Mesenchymal stem cell (in vitro differentiated cells and primary cell): ENCODE measurements at regions not wholly inside any gene's neighbourhood (a gene's known extent, or its start where the extent isn't known, plus 50 kb on each side); places are given as distances from the start of the nearest gene placed in this dataset.

ENCODE experiments used
- DNase-seq: peaks from one replicate; pipeline ENCODE4 v3.0.0-alpha.2; 2013
- H2AFZ ChIP-seq: one replicate; pipeline ENCODE4 v1.6.1; 2013; ENCODE audit warnings: low read depth, mild to moderate bottlenecking, control low read depth, inconsistent platforms, low read length, moderate library complexity
- H2AK5ac ChIP-seq: 2 replicates; pipeline ENCODE4 v1.6.1; 2013; ENCODE audit warnings: low read length, moderate library complexity, mild to moderate bottlenecking, inconsistent platforms; ENCODE audit not compliant: severe bottlenecking
- H2BK120ac ChIP-seq: one replicate; pipeline ENCODE4 v1.6.1; 2013; ENCODE audit warnings: low read depth, mild to moderate bottlenecking, inconsistent platforms, low read length, moderate library complexity
- H2BK12ac ChIP-seq, 2 experiments: one replicate each; pipeline ENCODE4 v1.6.1; 2013; ENCODE audit warnings: inconsistent platforms in 2 of 2, low read length in 2 of 2, mild to moderate bottlenecking in 2 of 2, moderate library complexity in 2 of 2, control low read depth in 1 of 2
- H2BK15ac ChIP-seq: one replicate; pipeline ENCODE4 v1.6.1; 2013; ENCODE audit warnings: mild to moderate bottlenecking, low read depth, inconsistent platforms; ENCODE audit not compliant: poor library complexity, severe bottlenecking
- H2BK5ac ChIP-seq: 2 replicates; pipeline ENCODE4 v1.6.1; 2013; ENCODE audit warnings: low read depth, mild to moderate bottlenecking, low read length, control low read depth, inconsistent platforms; ENCODE audit not compliant: poor library complexity, severe bottlenecking
- H3K14ac ChIP-seq, 2 experiments: one replicate each; pipeline ENCODE4 v1.6.1; 2013; ENCODE audit warnings: inconsistent platforms in 2 of 2, low read length in 2 of 2, control low read depth in 1 of 2, mild to moderate bottlenecking in 1 of 2, moderate library complexity in 1 of 2
- H3K18ac ChIP-seq, 2 experiments: one replicate each; pipeline ENCODE4 v1.6.1; 2013; ENCODE audit warnings: inconsistent platforms in 2 of 2, low read length in 2 of 2, control low read depth in 1 of 2, low read depth in 1 of 2, mild to moderate bottlenecking in 1 of 2
- H3K23ac ChIP-seq, 2 experiments: one replicate each; pipeline ENCODE4 v1.6.1; 2013; ENCODE audit warnings: inconsistent platforms in 2 of 2, low read length in 2 of 2, mild to moderate bottlenecking in 2 of 2, moderate library complexity in 2 of 2, control low read depth in 1 of 2
- H3K27ac ChIP-seq: 2 replicates; pipeline ENCODE4 v1.5.1; 2013; ENCODE audit warnings: mild to moderate bottlenecking, moderate library complexity, low read length, control low read depth, inconsistent platforms; ENCODE audit not compliant: poor library complexity, severe bottlenecking
- H3K27me3 ChIP-seq, 2 experiments: 2 replicates each; pipeline versions ENCODE4 v1.6.1 to v1.7.0; 2013; ENCODE audit warnings: low read length in 2 of 2, mild to moderate bottlenecking in 2 of 2, moderate library complexity in 2 of 2, control low read depth in 1 of 2, inconsistent platforms in 1 of 2; ENCODE audit not compliant: control insufficient read depth in 1 of 2, insufficient read depth in 1 of 2
- H3K36me3 ChIP-seq, 2 experiments: 2 replicates each; pipeline versions ENCODE4 v1.6.1 to v1.7.0; 2013; ENCODE audit warnings: low read length in 2 of 2, control low read depth in 1 of 2, inconsistent platforms in 1 of 2, low read depth in 1 of 2, mild to moderate bottlenecking in 1 of 2; ENCODE audit not compliant: insufficient read depth in 2 of 2, control insufficient read depth in 1 of 2
- H3K4ac ChIP-seq, 2 experiments: one replicate each; pipeline ENCODE4 v1.6.1; 2013; ENCODE audit warnings: inconsistent platforms in 2 of 2, low read length in 2 of 2, mild to moderate bottlenecking in 2 of 2, moderate library complexity in 2 of 2, control low read depth in 1 of 2, low read depth in 1 of 2
- H3K4me1 ChIP-seq: 2 replicates; pipeline ENCODE4 v1.6.1; 2013; ENCODE audit warnings: low read depth, low read length, control low read depth; ENCODE audit not compliant: control insufficient read depth, insufficient read depth
- H3K4me2 ChIP-seq: 2 replicates; pipeline ENCODE4 v1.6.1; 2013; ENCODE audit warnings: low read length, mild to moderate bottlenecking, inconsistent platforms; ENCODE audit not compliant: poor library complexity, severe bottlenecking
- H3K4me3 ChIP-seq, 2 experiments: 2 replicates each; pipeline versions ENCODE4 v1.5.1 to v1.7.0; 2013; ENCODE audit warnings: low read length in 2 of 2, mild to moderate bottlenecking in 2 of 2, control low read depth in 1 of 2, low read depth in 1 of 2; ENCODE audit not compliant: insufficient read depth in 1 of 2
- H3K79me1 ChIP-seq: replicated peaks from 2 replicates; pipeline ENCODE4 v1.6.1; 2013; ENCODE audit warnings: mild to moderate bottlenecking, control low read depth, low read length, inconsistent platforms; ENCODE audit not compliant: poor library complexity, severe bottlenecking
- H3K9ac ChIP-seq: 2 replicates; pipeline ENCODE4 v1.7.0; 2013; ENCODE audit warnings: mild to moderate bottlenecking, low read length, moderate library complexity
- H3K9me3 ChIP-seq: 2 replicates; pipeline ENCODE4 v1.7.0; 2013; ENCODE audit warnings: mild to moderate bottlenecking, low read length; ENCODE audit not compliant: control insufficient read depth
- H4K8ac ChIP-seq: one replicate; pipeline ENCODE4 v1.6.1; 2013; ENCODE audit warnings: inconsistent platforms, mild to moderate bottlenecking, low read length, moderate library complexity
- H4K91ac ChIP-seq: one replicate; pipeline ENCODE4 v1.6.1; 2013; ENCODE audit warnings: mild to moderate bottlenecking, low read length, inconsistent platforms
- WGBS: methylation state at CpG from one replicate; pipeline ENCODE4 v1.1.7; 2013; ENCODE audit warnings: mixed read lengths; 5-methylcytosine and 5-hydroxymethylcytosine counted together

DNA sequence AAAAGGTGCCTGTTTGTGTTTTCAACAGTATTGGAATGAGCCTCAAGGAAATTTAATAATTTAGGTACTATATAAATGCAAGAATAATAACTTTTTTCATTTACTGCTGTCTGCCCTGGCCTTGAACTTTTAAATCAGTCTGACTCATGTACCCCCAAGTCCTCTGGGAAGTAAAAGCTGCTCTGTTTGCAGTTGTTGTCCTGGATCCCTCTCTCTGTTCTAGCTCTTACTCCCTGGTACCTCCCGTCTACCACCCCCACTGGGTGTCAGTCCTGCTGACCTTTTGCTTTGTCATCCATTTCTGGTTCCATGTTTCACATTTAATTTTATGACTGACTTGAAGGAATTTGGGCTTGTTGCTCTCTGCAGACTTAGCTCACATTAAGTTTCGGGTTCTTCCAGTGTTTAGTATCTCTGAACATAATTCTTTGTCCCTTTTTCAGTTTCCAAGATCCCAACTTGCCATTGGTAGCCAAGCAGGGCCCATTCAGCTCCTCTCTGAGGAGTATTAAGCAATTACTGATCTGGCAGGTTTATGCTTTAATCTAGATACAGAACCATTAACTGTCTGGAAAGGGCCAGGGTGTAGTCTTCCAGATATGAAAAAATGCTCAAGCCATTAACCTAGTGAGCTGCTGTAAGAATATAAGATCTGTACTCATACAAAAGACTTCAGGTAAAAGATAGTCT is 208.7 kb upstream of the FAM3C start:
- Histone ChIP-seq H2BK12ac (no peak overlapping the region), H3K23ac (no peak overlapping the region), H3K4me3 (peak overlapping the region in 1 of 2 experiments; percentile 22), H4K91ac (no peak overlapping the region), H2AFZ (no peak overlapping the region), H3K4ac (no peak overlapping the region), H3K9ac (peak overlapping the region; percentile 69), H3K27ac (peak overlapping the region; percentile 56), H3K36me3 (no peaks in the 10 kb centered on the region), H2BK15ac (no peak overlapping the region), H3K27me3 (no peaks in the 10 kb centered on the region), H2BK120ac (no peak overlapping the region), H4K8ac (no peak overlapping the region), H3K9me3 (peaks cover 3% of the 10 kb centered on the region), H3K4me2 (no peak overlapping the region), H3K14ac (no peak overlapping the region), H3K79me1 (no peaks in the 10 kb centered on the region), H3K18ac (no peak overlapping the region), H2BK5ac (no peak overlapping the region), H3K4me1 (no peaks in the 10 kb centered on the region), H2AK5ac (no peak overlapping the region)
- WGBS: 78% methylated on average over 2 of the region's 2 CpGs
- peak; percentile 6 for DNase-seq

DNA sequence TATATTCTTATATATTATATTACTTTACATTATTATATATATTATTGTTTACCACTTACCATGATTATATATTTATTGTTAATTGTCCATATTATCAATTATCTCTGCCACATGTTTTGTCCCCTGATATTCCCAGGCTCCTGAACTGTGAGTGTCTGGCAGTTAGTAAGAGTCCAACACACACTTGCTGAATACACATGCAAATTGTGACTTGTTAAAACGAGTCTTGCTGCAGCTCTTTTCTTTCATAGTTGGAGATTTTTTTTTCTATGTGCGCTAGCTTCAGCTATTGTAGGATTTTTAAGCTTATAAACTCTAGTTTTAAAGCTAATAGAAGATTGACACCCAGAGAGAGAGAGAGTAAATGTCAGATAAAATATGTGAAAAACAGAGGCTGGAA is 207.8 kb upstream of the FAM3C start:
- Histone ChIP-seq H3K4me2 (no peak overlapping the region), H2BK5ac (no peak overlapping the region), H3K4ac (no peak overlapping the region), H2BK12ac (no peak overlapping the region), H2AK5ac (no peak overlapping the region), H4K8ac (no peak overlapping the region), H3K14ac (no peak overlapping the region), H3K18ac (no peak overlapping the region), H3K9me3 (peaks cover 4% of the 10 kb centered on the region), H2AFZ (no peak overlapping the region), H2BK15ac (no peak overlapping the region), H3K4me1 (no peaks in the 10 kb centered on the region), H2BK120ac (no peak overlapping the region), H3K27ac (no peak overlapping the region), H4K91ac (no peak overlapping the region), H3K9ac (peak overlapping the region; percentile 69), H3K27me3 (no peaks in the 10 kb centered on the region), H3K4me3 (no peak overlapping the region), H3K23ac (no peak overlapping the region), H3K79me1 (no peaks in the 10 kb centered on the region), H3K36me3 (no peaks in the 10 kb centered on the region)
- no peak for DNase-seq
- 40% methylated on average over 1 of the region's 2 CpGs for WGBS

DNA sequence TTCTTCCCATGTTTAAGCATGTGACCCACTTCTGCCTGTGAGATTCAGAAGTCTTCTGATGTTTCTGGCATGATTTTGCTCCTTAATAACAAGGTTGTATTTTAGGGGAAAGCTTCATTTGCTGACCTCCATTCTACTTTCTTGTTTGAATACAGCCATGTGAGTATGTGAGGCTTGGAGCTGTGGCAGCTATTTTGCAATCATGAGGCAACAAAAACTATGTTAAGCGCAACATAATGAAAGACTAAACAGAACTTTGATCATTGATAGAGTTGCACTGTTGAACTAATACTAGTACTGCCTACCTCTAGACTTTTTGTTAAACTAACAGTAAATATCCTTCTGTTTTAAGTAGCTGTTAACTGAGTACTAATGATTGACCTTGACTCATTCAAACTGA is 203.8 kb upstream of the FAM3C start:
- no peak overlapping the region for H2BK15ac ChIP-seq
- H3K4me3 ChIP-seq: no peak overlapping the region
- H3K27ac ChIP-seq: no peak overlapping the region
- H2BK12ac ChIP-seq: no peak overlapping the region
- H3K79me1 ChIP-seq: no peaks in the 10 kb centered on the region
- H3K9me3 ChIP-seq: peaks cover 4% of the 10 kb centered on the region
- H3K27me3 ChIP-seq: no peaks in the 10 kb centered on the region
- no CpG with 5 or more reads among the region's 1 CpG for WGBS
- no peak overlapping the region for H2BK5ac ChIP-seq
- no peak overlapping the region for H3K4me2 ChIP-seq
- H3K14ac ChIP-seq: no peak overlapping the region
- no peak overlapping the region for H2BK120ac ChIP-seq
- H4K8ac ChIP-seq: no peak overlapping the region
- no peaks in the 10 kb centered on the region for H3K4me1 ChIP-seq
- no peak overlapping the region for H3K23ac ChIP-seq
- H2AFZ ChIP-seq: no peak overlapping the region
- H3K18ac ChIP-seq: no peak overlapping the region
- H2AK5ac ChIP-seq: no peak overlapping the region
- no peak for DNase-seq
- H3K36me3 ChIP-seq: no peaks in the 10 kb centered on the region
- H3K9ac ChIP-seq: no peak overlapping the region
- H3K4ac ChIP-seq: no peak overlapping the region
- no peak overlapping the region for H4K91ac ChIP-seq

DNA sequence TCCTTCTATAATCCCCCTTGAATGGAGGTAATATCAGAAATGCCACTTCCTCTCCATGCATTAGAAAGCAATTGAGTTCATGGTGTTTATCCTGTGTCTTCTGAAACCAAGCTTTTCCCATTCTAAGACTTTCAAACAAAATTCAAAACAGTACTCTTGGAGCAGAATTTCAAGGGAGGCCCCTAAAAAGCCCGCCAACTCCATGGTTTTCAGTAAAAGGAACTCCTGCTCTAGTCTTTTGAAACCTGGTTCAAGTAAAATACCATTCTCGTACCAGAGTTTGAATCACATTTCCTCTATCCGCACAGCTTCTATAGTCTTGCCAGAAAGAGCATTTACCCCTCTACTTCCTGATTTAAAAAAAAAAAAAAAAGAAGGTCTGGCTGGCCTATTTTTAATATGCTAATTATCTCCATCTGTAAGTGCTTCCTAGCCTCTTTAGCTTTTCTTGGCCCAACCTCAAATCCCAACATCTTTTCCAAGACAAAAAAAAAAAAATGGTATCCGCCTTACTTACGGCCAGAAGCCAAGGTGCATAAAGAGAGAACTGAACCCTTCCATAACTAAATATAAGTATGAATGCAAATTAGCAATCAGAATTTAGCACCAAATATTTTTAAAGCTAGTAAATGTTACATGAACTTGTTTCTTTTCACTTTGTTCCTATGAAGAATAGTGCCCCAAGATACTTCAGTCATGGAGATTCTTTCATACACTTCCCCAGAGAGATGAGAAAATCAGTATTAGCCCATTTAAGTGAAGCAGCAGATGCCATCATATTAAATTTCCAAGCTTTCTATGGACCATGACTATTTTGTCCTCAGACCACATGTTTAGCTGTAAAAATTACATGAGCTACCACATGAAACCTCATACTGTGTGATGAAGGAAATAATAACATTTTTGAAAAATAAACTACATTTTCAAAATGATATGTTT is 199.9 kb upstream of the FAM3C start:
- H3K18ac ChIP-seq: no peak overlapping the region
- H2AFZ ChIP-seq: no peak overlapping the region
- H4K91ac ChIP-seq: no peak overlapping the region
- peak overlapping the region; percentile 6 for H3K9ac ChIP-seq
- no peak for DNase-seq
- no peak overlapping the region for H2BK12ac ChIP-seq
- no peak overlapping the region for H3K27ac ChIP-seq
- H2BK120ac ChIP-seq: no peak overlapping the region
- H2BK5ac ChIP-seq: no peak overlapping the region
- H4K8ac ChIP-seq: no peak overlapping the region
- no peaks in the 10 kb centered on the region for H3K27me3 ChIP-seq
- H3K9me3 ChIP-seq: peaks cover 4% of the 10 kb centered on the region
- WGBS: 95% methylated on average over 3 of the region's 5 CpGs
- no peak overlapping the region for H3K4ac ChIP-seq
- H3K4me1 ChIP-seq: no peaks in the 10 kb centered on the region
- H3K4me3 ChIP-seq: no peak overlapping the region
- H2BK15ac ChIP-seq: no peak overlapping the region
- no peak overlapping the region for H3K23ac ChIP-seq
- H3K14ac ChIP-seq: no peak overlapping the region
- no peak overlapping the region for H3K4me2 ChIP-seq
- H2AK5ac ChIP-seq: no peak overlapping the region
- no peaks in the 10 kb centered on the region for H3K36me3 ChIP-seq
- no peaks in the 10 kb centered on the region for H3K79me1 ChIP-seq
